CD14-positive monocyte (primary cell): ENCODE measurements at regions not wholly inside any gene's neighbourhood (a gene's known extent, or its start where the extent isn't known, plus 50 kb on each side); places are given as distances from the start of the nearest gene placed in this dataset.

Experiments
- DNase-seq, 3 donors: peaks; one replicate each; pipeline ENCODE4 v3.0.0-alpha.2; 2011 to 2022
- H2AFZ ChIP-seq: 2 replicates; pipeline ENCODE4 v1.6.0; 2012; ENCODE audit warnings: mild to moderate bottlenecking, low read depth, low read length, inconsistent platforms; ENCODE audit not compliant: insufficient read depth, poor library complexity, severe bottlenecking
- H3K27ac ChIP-seq, 2 donors: 1 replicate in 1 of 2; 2 replicates in 1 of 2; pipeline ENCODE4 v1.5.1; 2012 to 2013; ENCODE audit warnings: low read length in 2 of 2, control low read depth in 1 of 2, inconsistent platforms in 1 of 2, low read depth in 1 of 2, mild to moderate bottlenecking in 1 of 2
- H3K27me3 ChIP-seq, 2 donors: one replicate each; pipeline versions ENCODE4 v1.6.0 to v1.6.1; 2011 to 2013; ENCODE audit warnings: low read length in 2 of 2; ENCODE audit not compliant: control insufficient read depth in 2 of 2, insufficient read depth in 2 of 2
- H3K36me3 ChIP-seq, 2 donors: replicated peaks in 1 of 2; 1 replicate in 1 of 2; 2 replicates in 1 of 2; pipeline versions ENCODE4 v1.5.1 to v1.6.1; 2012 to 2013; ENCODE audit warnings: low read length in 2 of 2, control low read depth in 1 of 2, inconsistent platforms in 1 of 2, mild to moderate bottlenecking in 1 of 2; ENCODE audit not compliant: insufficient read depth in 2 of 2, control insufficient read depth in 1 of 2
- H3K4me1 ChIP-seq, 2 donors: 1 replicate in 1 of 2; 2 replicates in 1 of 2; pipeline versions ENCODE4 v1.5.1 to v1.6.1; 2012 to 2013; ENCODE audit warnings: low read length in 2 of 2, control low read depth in 1 of 2, inconsistent platforms in 1 of 2, mild to moderate bottlenecking in 1 of 2, moderate library complexity in 1 of 2; ENCODE audit not compliant: insufficient read depth in 2 of 2, control insufficient read depth in 1 of 2
- H3K4me2 ChIP-seq: replicated peaks from 2 replicates; pipeline ENCODE3; 2012; ENCODE audit warnings: low read length, moderate library complexity, mild to moderate bottlenecking; ENCODE audit not compliant: poor library complexity, severe bottlenecking; ENCODE audit errors: extremely low read depth
- H3K4me3 ChIP-seq, 3 experiments: fragments of 200-600 bp in 1 of 3; sonication (generic) in 1 of 3; replicated peaks in 1 of 3; 1 replicate in 2 of 3; 2 replicates in 1 of 3; pipeline ENCODE4 v1.5.1; 2011 to 2013; ENCODE audit warnings: low read length in 3 of 3, mild to moderate bottlenecking in 3 of 3, control low read depth in 2 of 3, low read depth in 2 of 3, inconsistent platforms in 1 of 3, moderate library complexity in 1 of 3
- H3K79me2 ChIP-seq: 2 replicates; pipeline ENCODE4 v1.6.0; 2012; ENCODE audit warnings: mild to moderate bottlenecking, control low read depth, inconsistent platforms, low read length, moderate library complexity; ENCODE audit not compliant: insufficient read depth
- H3K9ac ChIP-seq: 2 replicates; pipeline ENCODE4 v1.6.0; 2017; ENCODE audit warnings: low read length, mild to moderate bottlenecking; ENCODE audit not compliant: insufficient read depth, poor library complexity, severe bottlenecking
- H3K9me3 ChIP-seq, 2 donors: replicated peaks in 1 of 2; 1 replicate in 1 of 2; 2 replicates in 1 of 2; pipeline versions ENCODE4 v1.5.1 to v1.6.1; 2012 to 2013; ENCODE audit warnings: low read length in 2 of 2, control low read depth in 1 of 2; ENCODE audit not compliant: control insufficient read depth in 1 of 2, insufficient read depth in 1 of 2
- H4K20me1 ChIP-seq: 2 replicates; pipeline ENCODE4 v1.6.0; 2012; ENCODE audit warnings: mild to moderate bottlenecking, low read length, control low read depth, moderate library complexity; ENCODE audit not compliant: insufficient read depth
- H3K27ac Mint-ChIP-seq, 7 donors: one replicate each; pipeline ENCODE4 v1.8.0; 2020; ENCODE audit warnings: mild to moderate bottlenecking in 7 of 7, mixed read lengths in 7 of 7, moderate library complexity in 6 of 7, inconsistent platforms in 2 of 7
- H3K27me3 Mint-ChIP-seq, 3 donors: one replicate each; pipeline ENCODE4 v1.8.0; 2021 to 2022; ENCODE audit warnings: low read depth in 3 of 3, mild to moderate bottlenecking in 3 of 3, mixed read lengths in 3 of 3, moderate library complexity in 3 of 3, inconsistent platforms in 1 of 3
- H3K36me3 Mint-ChIP-seq, 2 donors: one replicate each; pipeline ENCODE4 v1.8.0; 2020; ENCODE audit warnings: mixed read lengths in 2 of 2, inconsistent platforms in 1 of 2, mild to moderate bottlenecking in 1 of 2
- H3K4me1 Mint-ChIP-seq: one replicate; pipeline ENCODE4 v1.8.0; 2020; ENCODE audit warnings: mild to moderate bottlenecking, mixed read lengths
- H3K4me3 Mint-ChIP-seq, 2 donors: one replicate each; pipeline ENCODE4 v1.8.0; 2020; ENCODE audit warnings: mild to moderate bottlenecking in 2 of 2, mixed read lengths in 2 of 2, moderate library complexity in 1 of 2
- H3K9me3 Mint-ChIP-seq, 7 donors: one replicate each; pipeline ENCODE4 v1.8.0; 2020 to 2022; ENCODE audit warnings: mixed read lengths in 7 of 7, mild to moderate bottlenecking in 6 of 7, moderate library complexity in 6 of 7, inconsistent platforms in 2 of 7
- CTCF ChIP-seq: fragments of 200-600 bp; IDR thresholded peaks from one replicate; pipeline ENCODE4 v1.8.0; 2022; ENCODE audit warnings: antibody characterized with exemption, mild to moderate bottlenecking
- WGBS: methylation state at CpG from one replicate; pipeline ENCODE4 v1.1.5; 2013; ENCODE audit warnings: missing lambda C conversion rate; ENCODE audit not compliant: insufficient coverage; 5-methylcytosine and 5-hydroxymethylcytosine counted together
- intact Hi-C, 2 donors: fragments of 100-400 bp; cut with micrococcal nuclease; formaldehyde crosslinking; loops; one replicate each; pipeline versions ENCODE4 v1.15.0 to v1.15.1; 2023

- Mint-ChIP-seq H3K27ac (no peak overlapping the region), H3K27me3 (no peaks in the 10 kb centered on the region), H3K4me3 (no peak overlapping the region), H3K4me1 (no peaks in the 10 kb centered on the region), H3K9me3 (peaks cover 0 to 8% (median 3%) of the 10 kb centered on the region in 7 donors), H3K36me3 (no peaks in the 10 kb centered on the region)
- Histone ChIP-seq H3K4me1 (no peaks in the 10 kb centered on the region), H3K79me2 (no peaks in the 10 kb centered on the region), H4K20me1 (no peaks in the 10 kb centered on the region), H3K27ac (no peak overlapping the region), H2AFZ (no peak overlapping the region), H3K4me2 (no peak overlapping the region), H3K27me3 (no peaks in the 10 kb centered on the region), H3K9ac (no peak overlapping the region), H3K4me3 (no peak overlapping the region), H3K36me3 (no peaks in the 10 kb centered on the region), H3K9me3 (peaks cover 5 to 6% of the 10 kb centered on the region in 2 donors)
- intact Hi-C loops, result no loop called here
- TF ChIP-seq CTCF, result no peak
- no peak for DNase-seq
- no CpG with 5 or more reads among the region's 3 CpGs for WGBS
Measured at GRCh38 chrX:25858273-25858880, 279.8 kb upstream of the MAGEB18 start.

- no peaks in the 10 kb centered on the region for H3K79me2 ChIP-seq
- H3K36me3 ChIP-seq, result no peaks in the 10 kb centered on the region
- no peak for TF ChIP-seq CTCF
- no peak overlapping the region for H3K4me3 ChIP-seq
- peaks cover 0 to 8% (median 3%) of the 10 kb centered on the region in 7 donors for H3K9me3 Mint-ChIP-seq
- H2AFZ ChIP-seq, result no peak overlapping the region
- H3K4me3 Mint-ChIP-seq, result no peak overlapping the region
- H3K27ac Mint-ChIP-seq, result no peak overlapping the region
- no peaks in the 10 kb centered on the region for H3K27me3 ChIP-seq
- no peak for DNase-seq
- H3K27me3 Mint-ChIP-seq, result no peaks in the 10 kb centered on the region
- no peak overlapping the region for H3K9ac ChIP-seq
- 83% methylated on average over 3 of the region's 3 CpGs for WGBS
- H3K4me1 Mint-ChIP-seq, result no peaks in the 10 kb centered on the region
- H3K36me3 Mint-ChIP-seq, result no peaks in the 10 kb centered on the region
- H3K27ac ChIP-seq, result no peak overlapping the region
- H3K4me2 ChIP-seq, result no peak overlapping the region
- peaks cover 5 to 6% of the 10 kb centered on the region in 2 donors for H3K9me3 ChIP-seq
- H4K20me1 ChIP-seq, result no peaks in the 10 kb centered on the region
- intact Hi-C loops, result no loop called here
- no peaks in the 10 kb centered on the region for H3K4me1 ChIP-seq
Measured at GRCh38 chrX:25860322-25860721, 277.8 kb upstream of the MAGEB18 start.
